C4-2B (cell line): ENCODE measurements at regions not wholly inside any gene's neighbourhood (a gene's known extent, or its start where the extent isn't known, plus 50 kb on each side); places are given as distances from the start of the nearest gene placed in this dataset.

ENCODE experiments used
- H3K27ac ChIP-seq: fragments of 450-650 bp; 2 replicates; pipeline ENCODE4 v1.5.1; 2017
- ZFX ChIP-seq: fragments of 450-650 bp; IDR thresholded peaks from 2 replicates; pipeline ENCODE4 v1.6.1; 2017
- TF ChIP-seq, protein P1 (sequence below): fragments of 450-650 bp; conservative IDR thresholded peaks from 2 replicates; pipeline ENCODE4 v1.5.1; 2017; ENCODE audit warnings: mild to moderate bottlenecking

DNA sequence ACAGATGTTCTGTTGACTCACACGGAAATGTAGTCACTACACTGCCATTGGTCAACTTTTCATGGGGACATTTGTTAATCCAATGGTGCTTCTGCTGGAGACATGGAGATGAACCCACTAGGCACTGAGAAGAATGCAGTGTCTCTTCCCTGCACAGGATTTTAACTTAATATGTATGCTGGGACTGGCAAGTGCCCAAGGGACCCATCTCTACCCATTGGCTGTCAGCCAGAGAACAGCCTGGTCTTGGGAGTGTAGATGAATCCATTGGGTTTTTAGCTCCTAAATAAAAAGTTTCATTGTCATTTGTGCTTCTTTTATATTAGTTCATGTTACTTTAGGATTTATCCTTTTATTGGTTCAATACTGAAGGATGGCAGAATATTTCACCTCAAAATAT, 195.8 kb upstream of the CDH6 start:
- TF ChIP-seq, protein P1, sequence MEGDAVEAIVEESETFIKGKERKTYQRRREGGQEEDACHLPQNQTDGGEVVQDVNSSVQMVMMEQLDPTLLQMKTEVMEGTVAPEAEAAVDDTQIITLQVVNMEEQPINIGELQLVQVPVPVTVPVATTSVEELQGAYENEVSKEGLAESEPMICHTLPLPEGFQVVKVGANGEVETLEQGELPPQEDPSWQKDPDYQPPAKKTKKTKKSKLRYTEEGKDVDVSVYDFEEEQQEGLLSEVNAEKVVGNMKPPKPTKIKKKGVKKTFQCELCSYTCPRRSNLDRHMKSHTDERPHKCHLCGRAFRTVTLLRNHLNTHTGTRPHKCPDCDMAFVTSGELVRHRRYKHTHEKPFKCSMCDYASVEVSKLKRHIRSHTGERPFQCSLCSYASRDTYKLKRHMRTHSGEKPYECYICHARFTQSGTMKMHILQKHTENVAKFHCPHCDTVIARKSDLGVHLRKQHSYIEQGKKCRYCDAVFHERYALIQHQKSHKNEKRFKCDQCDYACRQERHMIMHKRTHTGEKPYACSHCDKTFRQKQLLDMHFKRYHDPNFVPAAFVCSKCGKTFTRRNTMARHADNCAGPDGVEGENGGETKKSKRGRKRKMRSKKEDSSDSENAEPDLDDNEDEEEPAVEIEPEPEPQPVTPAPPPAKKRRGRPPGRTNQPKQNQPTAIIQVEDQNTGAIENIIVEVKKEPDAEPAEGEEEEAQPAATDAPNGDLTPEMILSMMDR: no peak
- TF ChIP-seq ZFX: no peak
- H3K27ac ChIP-seq: no peak overlapping the region

DNA sequence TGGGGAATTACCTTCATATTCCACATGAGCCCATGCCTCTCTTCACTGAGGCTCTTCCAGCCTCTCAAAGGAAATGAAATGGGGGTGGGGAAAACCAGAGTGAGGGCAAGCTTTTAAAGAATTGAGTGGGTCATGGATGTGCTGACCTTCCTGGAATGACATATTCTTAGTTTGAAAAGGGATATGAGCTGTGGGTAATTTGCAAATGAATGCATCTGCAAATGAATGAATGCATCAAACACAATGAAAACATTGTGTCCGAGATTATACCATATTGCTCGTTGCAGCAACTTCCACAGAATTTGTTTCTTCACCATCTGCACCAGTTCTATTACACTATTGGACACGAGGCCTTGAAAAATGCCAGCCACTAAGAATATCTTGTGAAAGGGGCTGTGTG, 198.6 kb upstream of the CDH6 start:
- TF ChIP-seq ZFX: no peak
- TF ChIP-seq, protein P1: no peak
- no peak overlapping the region for H3K27ac ChIP-seq

DNA sequence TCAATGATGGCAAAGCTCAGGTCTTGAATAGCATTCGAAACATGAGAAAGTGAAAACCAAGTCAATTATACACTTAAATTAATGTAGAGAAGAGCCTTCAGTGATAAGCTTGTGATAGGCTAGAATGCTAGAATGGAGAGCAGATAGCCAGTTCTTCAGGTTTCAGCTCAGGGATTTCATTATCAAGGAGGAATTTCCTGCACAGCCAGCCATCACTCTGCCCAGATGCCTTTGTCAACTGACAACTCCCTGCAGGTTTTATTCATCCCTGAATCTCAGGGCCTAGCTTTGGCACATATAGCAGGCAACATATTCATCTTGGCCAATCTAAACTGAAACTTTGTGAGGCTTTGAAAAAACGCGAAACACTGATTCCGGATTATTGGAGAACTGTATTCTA, 199.3 kb upstream of the CDH6 start:
- TF ChIP-seq, protein P1: no peak
- TF ChIP-seq ZFX: no peak
- H3K27ac ChIP-seq: no peak overlapping the region

DNA sequence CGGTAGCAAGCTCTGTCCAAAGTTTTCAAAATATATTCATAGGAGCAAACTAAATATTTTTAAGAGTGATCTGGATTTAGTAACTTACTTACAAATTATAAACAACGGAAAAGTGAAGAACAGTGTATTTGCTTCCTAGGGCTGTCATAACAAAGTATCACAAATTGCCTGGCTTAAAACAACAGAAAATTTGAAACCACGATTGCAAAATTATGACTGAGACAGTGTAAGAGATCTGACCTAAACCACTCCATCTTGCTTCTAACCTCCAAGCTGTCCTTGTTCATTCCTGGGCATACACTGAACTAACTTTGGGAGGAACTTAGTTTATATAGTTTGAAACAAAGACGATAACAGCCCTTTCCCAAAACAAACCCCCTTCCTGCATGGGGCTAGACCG, 202.0 kb upstream of the CDH6 start:
- no peak overlapping the region for H3K27ac ChIP-seq
- no peak for TF ChIP-seq ZFX
- TF ChIP-seq, protein P1: no peak

DNA sequence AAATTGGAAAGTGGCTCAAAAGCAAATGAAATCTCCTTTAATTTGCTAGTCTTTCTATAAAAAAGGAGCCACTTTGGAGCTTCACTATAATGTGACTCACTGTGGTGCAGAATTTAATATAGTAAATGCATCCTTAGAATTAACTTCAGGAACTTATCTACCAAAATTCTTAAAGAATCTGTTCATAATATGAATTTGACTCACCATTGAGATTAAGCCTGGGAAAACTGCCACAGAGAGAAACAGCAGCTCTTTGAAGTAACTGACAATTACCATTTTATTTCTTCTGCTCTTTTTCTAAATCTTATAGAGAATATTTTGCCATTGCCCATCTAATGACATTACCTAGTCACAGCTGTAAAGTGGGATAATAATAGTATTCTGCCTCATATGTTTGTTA, 211.9 kb upstream of the CDH6 start:
- no peak overlapping the region for H3K27ac ChIP-seq
- no peak for TF ChIP-seq ZFX
- TF ChIP-seq, protein P1: no peak

DNA sequence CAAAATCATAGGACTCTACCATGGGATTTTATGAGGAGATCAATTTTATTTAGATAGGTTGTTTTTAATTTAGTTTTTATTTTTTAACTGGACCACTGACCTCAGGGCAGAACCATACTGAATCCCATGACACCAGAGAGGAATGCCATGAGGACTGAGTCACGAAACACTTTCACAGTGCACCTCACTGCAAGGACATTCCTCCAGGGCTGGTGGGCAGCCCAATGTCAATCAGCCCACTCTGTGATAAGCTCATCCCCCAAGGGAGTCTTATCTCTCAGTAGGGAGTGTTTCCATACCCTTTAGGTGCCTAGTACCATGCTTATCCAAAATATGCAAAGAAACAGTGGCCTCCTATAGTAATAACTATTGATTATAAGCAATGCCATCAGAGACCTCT, 224.5 kb upstream of the CDH6 start:
- TF ChIP-seq ZFX: no peak
- TF ChIP-seq, protein P1: no peak
- H3K27ac ChIP-seq: no peak overlapping the region

DNA sequence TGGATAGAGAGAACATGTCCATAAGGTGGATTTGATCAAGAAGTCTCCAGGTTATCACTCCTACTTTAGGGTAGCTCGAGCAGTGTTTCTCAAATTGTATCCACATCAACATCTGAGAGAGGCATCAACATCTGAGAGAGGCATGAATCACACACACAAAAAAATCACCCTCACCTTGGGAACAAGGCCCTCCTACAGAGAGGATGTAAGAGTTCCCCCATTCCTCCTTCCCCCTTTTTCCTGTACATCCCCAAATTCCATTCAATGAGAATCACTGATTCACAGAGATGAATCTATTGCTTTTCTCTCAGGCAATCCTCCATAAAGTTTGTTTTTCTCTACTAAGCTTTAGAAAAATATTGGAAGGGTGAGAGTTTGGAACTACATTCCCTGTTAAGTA, 233.4 kb upstream of the CDH6 start:
- TF ChIP-seq ZFX: no peak
- TF ChIP-seq, protein P1: no peak
- no peak overlapping the region for H3K27ac ChIP-seq

DNA sequence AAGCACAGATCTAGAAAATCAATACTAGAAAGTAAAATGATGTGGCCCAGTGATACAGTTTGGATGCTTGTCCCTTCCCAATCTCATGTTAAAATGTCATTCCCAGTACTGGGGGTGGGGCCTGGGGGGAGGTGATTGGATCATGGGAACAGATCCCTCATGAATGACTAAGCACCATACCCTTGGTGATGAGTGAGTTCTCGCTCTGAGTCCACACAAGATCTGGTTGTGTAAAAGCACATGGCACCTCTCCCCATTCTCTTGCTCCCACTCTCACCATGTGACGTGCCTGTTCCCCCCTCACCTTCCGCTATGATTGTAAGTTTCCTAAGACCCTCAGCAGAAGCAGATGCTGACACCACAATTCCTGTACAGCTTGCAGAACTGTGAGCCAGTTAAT, 234.2 kb upstream of the CDH6 start:
- H3K27ac ChIP-seq: no peak overlapping the region
- TF ChIP-seq ZFX: no peak
- TF ChIP-seq, protein P1: no peak
